GM12878 (cell line): ENCODE measurements at regions not wholly inside any gene's neighbourhood (a gene's known extent, or its start where the extent isn't known, plus 50 kb on each side); places are given as distances from the start of the nearest gene placed in this dataset.
"Not testable (repeated sequence)": the region's sequence is repeated elsewhere in the genome, so short reads cannot be mapped to it uniquely, and the experiment has no call there.

Experiments
- ATAC-seq: fragments of 200-7000 bp; cut with Tn5 transposase; 3 replicates; pipeline ENCODE4 v1.9.1; 2020; ENCODE audit warnings: mild to moderate bottlenecking, moderate library complexity
- BruUV-seq: library from RNA; stranded (reverse); fragments of 400-500 nt; replicated peaks from 2 replicates; lab custom pipeline; 2021; lab: Mats Ljungman, UMichigan
- CTCF ChIA-PET: fragments of 300-600 bp; sonication (Branson Sonifier 250); formaldehyde crosslinking; extraction: SDS; loops from one replicate; lab custom pipeline; 2021; ENCODE audit warnings: inconsistent platforms; lab: Yijun Ruan, JAX
- POLR2A ChIA-PET: fragments of 350-600 bp; formaldehyde crosslinking; extraction: SDS; loops from one replicate; lab custom pipeline; 2021; ENCODE audit warnings: inconsistent platforms; lab: Charles Lee
- RAD21 ChIA-PET: fragments of 300-600 bp; sonication (Branson Sonifier 250); formaldehyde crosslinking; loops from one replicate; lab custom pipeline; 2023; ENCODE audit warnings: antibody characterized with exemption; ENCODE audit not compliant: unreplicated experiment; lab: Charles Lee
- SMC1A ChIA-PET: fragments of 300-600 bp; sonication (Branson Sonifier 250); formaldehyde crosslinking; loops from one replicate; lab custom pipeline; 2023; ENCODE audit not compliant: unreplicated experiment, uncharacterized antibody; lab: Charles Lee
- DNase-seq: peaks from one replicate; pipeline ENCODE4 v3.0.0-alpha.2; 2011; ENCODE audit warnings: low read depth, low spot score
- FAIRE-seq: peaks from 3 replicates; lab custom pipeline; 2011; peaks lifted over from hg19 to GRCh38; lab: Jason Lieb, UNC
- H2AFZ ChIP-seq: 2 replicates; pipeline ENCODE4 v1.6.0; 2011; ENCODE audit warnings: low read depth, low read length, control low read depth; ENCODE audit not compliant: control insufficient read depth
- H3K27ac ChIP-seq: 2 replicates; pipeline ENCODE4 v1.5.1; 2011; ENCODE audit warnings: control low read depth; ENCODE audit not compliant: control insufficient read depth, insufficient read depth
- H3K27me3 ChIP-seq, 2 experiments: replicated peaks in 1 of 2; 2 replicates each; pipeline versions ENCODE4 v1.6.0 to v1.6.1; 2011; ENCODE audit warnings: low read length in 1 of 2; ENCODE audit not compliant: control insufficient read depth in 2 of 2, insufficient read depth in 2 of 2
- H3K36me3 ChIP-seq, 2 experiments: 2 replicates each; pipeline ENCODE4 v1.5.1; 2011; ENCODE audit warnings: low read length in 1 of 2; ENCODE audit not compliant: control insufficient read depth in 2 of 2, insufficient read depth in 2 of 2
- H3K4me1 ChIP-seq: 2 replicates; pipeline ENCODE4 v1.6.1; 2011; ENCODE audit warnings: mild to moderate bottlenecking, low read length, moderate library complexity, mixed read lengths; ENCODE audit not compliant: control insufficient read depth, insufficient read depth
- H3K4me2 ChIP-seq: 2 replicates; pipeline ENCODE4 v1.6.0; 2011; ENCODE audit warnings: control low read depth; ENCODE audit not compliant: control insufficient read depth, insufficient read depth
- H3K4me3 ChIP-seq: fragments of 200-600 bp; sonication (generic); 2 replicates; pipeline ENCODE4 v1.5.1; 2016
- H3K79me2 ChIP-seq: 2 replicates; pipeline ENCODE4 v1.6.0; 2011; ENCODE audit warnings: low read length; ENCODE audit not compliant: control insufficient read depth, insufficient read depth
- H3K9ac ChIP-seq: 2 replicates; pipeline ENCODE4 v1.8.0; 2011; ENCODE audit warnings: low read length, control low read depth, mixed read lengths; ENCODE audit not compliant: control insufficient read depth, insufficient read depth
- H3K9me3 ChIP-seq: replicated peaks from 3 replicates; pipeline ENCODE4 v1.5.1; 2011; ENCODE audit warnings: mild to moderate bottlenecking, low read length; ENCODE audit not compliant: control insufficient read depth, insufficient read depth
- H4K20me1 ChIP-seq: 2 replicates; pipeline ENCODE4 v1.6.0; 2011; ENCODE audit not compliant: control insufficient read depth, insufficient read depth
- WGBS: methylation state at CpG from one replicate; pipeline ENCODE4 v1.1.6; 2016; ENCODE audit warnings: low lambda C conversion rate; ENCODE audit not compliant: insufficient replicate concordance, insufficient coverage; ENCODE audit errors: missing lambda C conversion rate; 5-methylcytosine and 5-hydroxymethylcytosine counted together
- in situ Hi-C: fragments of 300-500 bp; cut with MboI; formaldehyde crosslinking; loops from 9 replicates; pipeline ENCODE4 v1.14.3; 2018; ENCODE audit warnings: mixed read lengths
- intact Hi-C: fragments of 100-400 bp; cut with micrococcal nuclease; formaldehyde crosslinking; loops from one replicate; pipeline ENCODE4 v1.14.2; 2022; ENCODE audit not compliant: unreplicated experiment

DNA sequence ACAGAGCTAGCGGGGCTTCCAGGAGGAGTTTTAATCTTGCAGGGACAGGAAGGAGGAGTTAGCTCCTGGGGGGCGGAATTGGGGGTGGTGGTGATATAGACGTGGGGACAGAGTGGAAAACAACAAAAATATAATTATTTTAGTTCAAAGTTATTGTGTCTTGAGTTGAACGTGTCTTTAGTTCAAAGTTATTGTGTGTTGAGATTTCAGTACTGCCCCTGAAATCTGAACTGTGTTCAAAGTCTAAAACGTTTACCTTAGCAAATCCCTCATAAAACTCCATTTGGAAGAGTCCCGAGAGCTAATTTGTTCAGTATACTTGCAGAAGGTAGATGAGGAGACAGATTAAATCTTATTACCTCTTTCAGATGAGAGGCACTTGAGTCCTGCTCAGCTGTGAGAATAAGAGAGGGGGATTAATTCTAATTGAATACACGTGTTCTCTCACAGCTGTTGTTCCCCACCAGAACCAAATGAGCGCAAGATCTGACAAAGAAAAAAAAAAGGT, 132.4 kb upstream of the ALDH3B2 start:
- intact Hi-C loops, ATAC-seq, SMC1A ChIA-PET, H3K9me3 ChIP-seq, DNase-seq, RAD21 ChIA-PET, H3K27ac ChIP-seq, FAIRE-seq, H2AFZ ChIP-seq, H3K9ac ChIP-seq, H3K4me2 ChIP-seq, H3K36me3 ChIP-seq, H3K4me3 ChIP-seq, H3K4me1 ChIP-seq, POLR2A ChIA-PET, H3K79me2 ChIP-seq, BruUV-seq, H4K20me1 ChIP-seq, H3K27me3 ChIP-seq, in situ Hi-C loops, CTCF ChIA-PET: not testable (repeated sequence)
- WGBS = 17% methylated on average over 8 of the region's 8 CpGs

DNA sequence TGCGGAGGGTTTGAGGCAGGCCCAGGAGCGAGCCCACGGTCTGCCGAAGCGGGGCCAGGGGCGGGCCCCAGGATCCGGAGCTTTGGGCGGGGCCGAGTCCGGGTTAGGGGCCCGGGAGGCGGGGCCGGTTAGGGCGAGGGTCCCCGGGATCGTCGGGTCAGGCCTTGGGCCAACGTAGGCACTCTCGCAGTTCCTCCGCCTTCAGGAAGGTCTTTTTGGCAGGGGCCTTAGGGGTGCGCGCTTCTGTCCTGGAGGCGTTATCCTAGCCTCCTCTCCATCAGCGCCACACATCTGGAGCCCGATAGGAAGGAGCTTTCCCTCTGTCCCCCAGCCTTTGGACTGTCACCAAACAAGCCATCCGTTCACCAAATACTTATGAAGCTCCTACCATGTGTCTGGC, 131.8 kb upstream of the ALDH3B2 start:
- intact Hi-C loops, H4K20me1 ChIP-seq, ATAC-seq, H3K27me3 ChIP-seq, CTCF ChIA-PET, H3K9me3 ChIP-seq, BruUV-seq, H3K27ac ChIP-seq, SMC1A ChIA-PET, H3K79me2 ChIP-seq, FAIRE-seq, H3K4me1 ChIP-seq, DNase-seq, H3K9ac ChIP-seq, in situ Hi-C loops, POLR2A ChIA-PET, RAD21 ChIA-PET, H3K36me3 ChIP-seq: not testable (repeated sequence)
- peak overlapping the region; percentile 89 for H3K4me2 ChIP-seq
- H3K4me3 ChIP-seq = 0 out of 2 replicates have a peak overlapping the region, but pooled peaks have one; percentile 21
- H2AFZ ChIP-seq = peak overlapping the region; percentile 63
- WGBS = 1% methylated on average over 17 of the region's 26 CpGs
